AG09309 (cell line): ENCODE measurements at regions not wholly inside any gene's neighbourhood (a gene's known extent, or its start where the extent isn't known, plus 50 kb on each side); places are given as distances from the start of the nearest gene placed in this dataset.

Experiments
- DNase-seq: peaks from one replicate; pipeline ENCODE4 v3.0.0-alpha.2; 2010; ENCODE audit warnings: low read depth
- H3K4me3 ChIP-seq: 2 replicates; pipeline ENCODE4 v1.5.1; 2011; ENCODE audit warnings: mild to moderate bottlenecking, low read depth, low read length, moderate library complexity; ENCODE audit not compliant: control insufficient read depth
- CTCF ChIP-seq: IDR thresholded peaks from 2 replicates; pipeline ENCODE4 v1.5.1; 2011; ENCODE audit warnings: mild to moderate bottlenecking, low read depth, low read length, inconsistent platforms; ENCODE audit not compliant: insufficient read depth, control insufficient read depth; ENCODE audit errors: missing control alignments

- H3K4me3 ChIP-seq, result no peak overlapping the region
- no peak for TF ChIP-seq CTCF
- DNase-seq, result no peak
These were observed 266.3 kb downstream of the RPLP1 start for GRCh38 chr15:69718916-69719315.

- DNase-seq, result no peak
- no peak overlapping the region for H3K4me3 ChIP-seq
- no peak for TF ChIP-seq CTCF
These were observed 267.1 kb downstream of the RPLP1 start for GRCh38 chr15:69719527-69720240.

- DNase-seq, result no peak
- TF ChIP-seq CTCF, result no peak
- H3K4me3 ChIP-seq, result no peak overlapping the region
These were observed 267.9 kb downstream of the RPLP1 start for GRCh38 chr15:69720536-69720935.

GRCh38 chr15:69722924-69723323 lies 270.3 kb downstream of the RPLP1 start:
- H3K4me3 ChIP-seq, result no peak overlapping the region
- DNase-seq, result no peak
- no peak for TF ChIP-seq CTCF

- no peak for TF ChIP-seq CTCF
- DNase-seq, result no peak
- H3K4me3 ChIP-seq, result no peak overlapping the region
These were observed 270.9 kb downstream of the RPLP1 start for GRCh38 chr15:69723404-69724096.

- DNase-seq, result no peak
- TF ChIP-seq CTCF, result no peak
- no peak overlapping the region for H3K4me3 ChIP-seq
These were observed 271.7 kb downstream of the RPLP1 start for GRCh38 chr15:69724333-69724732.
